DND-41 (cell line): ENCODE measurements at regions not wholly inside any gene's neighbourhood (a gene's known extent, or its start where the extent isn't known, plus 50 kb on each side); places are given as distances from the start of the nearest gene placed in this dataset.

ENCODE experiments used
- EZH2 ChIP-seq: IDR thresholded peaks from 3 replicates; pipeline ENCODE4 v1.6.1; 2012; ENCODE audit warnings: borderline replicate concordance, low read depth, mild to moderate bottlenecking, moderate library complexity, low read length, inconsistent platforms; ENCODE audit not compliant: severe bottlenecking
- TF ChIP-seq, protein P1 (sequence below): IDR thresholded peaks from 2 replicates; pipeline ENCODE4 v1.5.1; 2012; ENCODE audit warnings: borderline replicate concordance, low read length, moderate library complexity, mild to moderate bottlenecking; ENCODE audit not compliant: poor library complexity, severe bottlenecking; ENCODE audit errors: extremely low read depth

DNA sequence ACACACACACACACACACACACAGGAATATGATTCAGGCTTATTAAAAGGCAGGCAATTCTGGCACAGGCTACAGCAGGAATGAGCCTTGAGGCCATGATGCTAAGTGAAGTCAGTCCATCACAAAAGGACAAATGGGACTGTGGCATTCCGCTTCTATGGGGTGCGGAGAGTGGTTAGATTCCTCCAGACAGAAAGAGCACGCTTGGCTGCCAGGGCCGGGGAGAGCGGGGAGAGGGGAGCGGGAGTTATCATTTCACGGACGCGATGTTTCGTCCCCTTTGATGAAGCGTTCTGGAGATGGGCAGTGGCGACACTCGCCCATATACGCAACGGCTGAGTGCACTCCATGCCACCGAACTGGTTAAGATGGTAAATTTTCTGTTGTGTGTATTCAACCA lies 58.5 kb upstream of the FAM174B start:
- TF ChIP-seq, protein P1, sequence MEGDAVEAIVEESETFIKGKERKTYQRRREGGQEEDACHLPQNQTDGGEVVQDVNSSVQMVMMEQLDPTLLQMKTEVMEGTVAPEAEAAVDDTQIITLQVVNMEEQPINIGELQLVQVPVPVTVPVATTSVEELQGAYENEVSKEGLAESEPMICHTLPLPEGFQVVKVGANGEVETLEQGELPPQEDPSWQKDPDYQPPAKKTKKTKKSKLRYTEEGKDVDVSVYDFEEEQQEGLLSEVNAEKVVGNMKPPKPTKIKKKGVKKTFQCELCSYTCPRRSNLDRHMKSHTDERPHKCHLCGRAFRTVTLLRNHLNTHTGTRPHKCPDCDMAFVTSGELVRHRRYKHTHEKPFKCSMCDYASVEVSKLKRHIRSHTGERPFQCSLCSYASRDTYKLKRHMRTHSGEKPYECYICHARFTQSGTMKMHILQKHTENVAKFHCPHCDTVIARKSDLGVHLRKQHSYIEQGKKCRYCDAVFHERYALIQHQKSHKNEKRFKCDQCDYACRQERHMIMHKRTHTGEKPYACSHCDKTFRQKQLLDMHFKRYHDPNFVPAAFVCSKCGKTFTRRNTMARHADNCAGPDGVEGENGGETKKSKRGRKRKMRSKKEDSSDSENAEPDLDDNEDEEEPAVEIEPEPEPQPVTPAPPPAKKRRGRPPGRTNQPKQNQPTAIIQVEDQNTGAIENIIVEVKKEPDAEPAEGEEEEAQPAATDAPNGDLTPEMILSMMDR = no peak
- TF ChIP-seq EZH2 = no peak
